ENCODE measurements at regions not wholly inside any gene's neighbourhood (a gene's known extent, or its start where the extent isn't known, plus 50 kb on each side); places are given as distances from the start of the nearest gene placed in this dataset.

DNA sequence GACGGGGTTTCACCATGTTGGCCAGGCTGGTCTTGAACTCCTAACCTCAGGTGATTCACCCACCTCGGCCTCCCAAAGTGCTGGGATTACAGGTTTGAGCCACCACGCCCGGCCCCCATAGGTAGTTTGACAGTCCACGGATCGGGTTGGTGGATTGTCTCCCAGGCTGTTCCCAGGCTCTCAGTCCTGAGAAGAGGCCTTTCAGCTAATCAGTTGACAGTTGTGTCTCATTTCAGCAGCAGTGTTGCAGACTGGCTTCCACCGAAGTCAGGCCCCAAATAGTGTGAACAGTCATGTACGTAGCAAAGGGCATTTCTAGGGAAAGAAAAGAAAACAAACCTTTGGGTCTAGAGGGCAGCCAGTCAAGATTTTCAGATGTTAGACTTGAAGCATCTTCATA is 102.4 kb upstream of the TLR3 start:
- Histone ChIP-seq H3K4me2 (no peak overlapping the region), H3K27ac (ENCODE audit: low read depth in 2 of 2, low read length in 1 of 2) (no peak overlapping the region), H3K36me3 (replicated peaks in 1 of 2; ENCODE audit: control insufficient read depth in 1 of 2, insufficient read depth in 2 of 2, low read length in 1 of 2) (no peaks in the 10 kb centered on the region), H3K9ac (no peak overlapping the region), H3K9me3 (no peaks in the 10 kb centered on the region), H3K4me3 (ENCODE audit: low read depth in 2 of 2, low read length in 1 of 2) (no peak overlapping the region), H3K27me3 (ENCODE audit: insufficient read depth) (no peaks in the 10 kb centered on the region; the same call in 1 of the 2 replicates), H3F3A (replicated peaks; ENCODE audit: insufficient read depth) (no peaks in the 10 kb centered on the region), H3K4me1 (ENCODE audit: control insufficient read depth in 1 of 2, insufficient read depth in 2 of 2, low read depth in 1 of 2, low read length in 1 of 2) (no peaks in the 10 kb centered on the region; a peak in 1 of 4 replicates), H2AFZ (ENCODE audit: low read depth) (no peak overlapping the region), H3K79me2 (ENCODE audit: insufficient read depth) (no peaks in the 10 kb centered on the region), H3K9me2 (no peaks in the 10 kb centered on the region), H4K20me1 (ENCODE audit: insufficient read depth) (no peaks in the 10 kb centered on the region)
- 75% methylated on average over 8 of the region's 8 CpGs for WGBS (ENCODE audit: low lambda C conversion rate)
- DNase-seq, result no peak
- TF ChIP-seq, protein P1, sequence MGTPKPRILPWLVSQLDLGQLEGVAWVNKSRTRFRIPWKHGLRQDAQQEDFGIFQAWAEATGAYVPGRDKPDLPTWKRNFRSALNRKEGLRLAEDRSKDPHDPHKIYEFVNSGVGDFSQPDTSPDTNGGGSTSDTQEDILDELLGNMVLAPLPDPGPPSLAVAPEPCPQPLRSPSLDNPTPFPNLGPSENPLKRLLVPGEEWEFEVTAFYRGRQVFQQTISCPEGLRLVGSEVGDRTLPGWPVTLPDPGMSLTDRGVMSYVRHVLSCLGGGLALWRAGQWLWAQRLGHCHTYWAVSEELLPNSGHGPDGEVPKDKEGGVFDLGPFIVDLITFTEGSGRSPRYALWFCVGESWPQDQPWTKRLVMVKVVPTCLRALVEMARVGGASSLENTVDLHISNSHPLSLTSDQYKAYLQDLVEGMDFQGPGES (IDR thresholded peaks at IDR 0.05; ENCODE audit: low read depth, low read length), result no peak
- TF ChIP-seq GATA2 (CRISPR knock-in tag; IDR thresholded peaks at IDR 0.05), result no peak
- TF ChIP-seq FOXJ3 (CRISPR knock-in tag; IDR thresholded peaks at IDR 0.05), result no peak
- TF ChIP-seq RXRA (IDR thresholded peaks at IDR 0.05; ENCODE audit: borderline replicate concordance, low read depth), result no peak
- no peak for TF ChIP-seq TEAD4 (IDR thresholded peaks at IDR 0.05; ENCODE audit: borderline replicate concordance, insufficient read depth)
- no peak for TF ChIP-seq EZH2phosphoT487 (IDR thresholded peaks at IDR 0.05; ENCODE audit: borderline replicate concordance, low read depth)
- TF ChIP-seq MEF2A (IDR thresholded peaks at IDR 0.05; ENCODE audit: borderline replicate concordance, low read depth), result no peak
- no peak for TF ChIP-seq NRF1 (IDR thresholded peaks at IDR 0.05; ENCODE audit: low read depth, low read length)
- TF ChIP-seq TAF1 (IDR thresholded peaks at IDR 0.05; ENCODE audit: borderline replicate concordance, low read depth, low read length), result no peak
- TF ChIP-seq USF1 (IDR thresholded peaks at IDR 0.05; ENCODE audit: borderline replicate concordance, low read depth), result no peak
- TF ChIP-seq, protein P2, sequence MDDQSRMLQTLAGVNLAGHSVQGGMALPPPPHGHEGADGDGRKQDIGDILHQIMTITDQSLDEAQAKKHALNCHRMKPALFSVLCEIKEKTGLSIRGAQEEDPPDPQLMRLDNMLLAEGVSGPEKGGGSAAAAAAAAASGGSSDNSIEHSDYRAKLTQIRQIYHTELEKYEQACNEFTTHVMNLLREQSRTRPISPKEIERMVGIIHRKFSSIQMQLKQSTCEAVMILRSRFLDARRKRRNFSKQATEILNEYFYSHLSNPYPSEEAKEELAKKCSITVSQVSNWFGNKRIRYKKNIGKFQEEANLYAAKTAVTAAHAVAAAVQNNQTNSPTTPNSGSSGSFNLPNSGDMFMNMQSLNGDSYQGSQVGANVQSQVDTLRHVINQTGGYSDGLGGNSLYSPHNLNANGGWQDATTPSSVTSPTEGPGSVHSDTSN (IDR thresholded peaks at IDR 0.05), result no peak
- no peak for TF ChIP-seq TCF12 (IDR thresholded peaks at IDR 0.05)
- TF ChIP-seq NFIC (IDR thresholded peaks at IDR 0.05; ENCODE audit: borderline replicate concordance), result no peak
- TF ChIP-seq, protein P3, sequence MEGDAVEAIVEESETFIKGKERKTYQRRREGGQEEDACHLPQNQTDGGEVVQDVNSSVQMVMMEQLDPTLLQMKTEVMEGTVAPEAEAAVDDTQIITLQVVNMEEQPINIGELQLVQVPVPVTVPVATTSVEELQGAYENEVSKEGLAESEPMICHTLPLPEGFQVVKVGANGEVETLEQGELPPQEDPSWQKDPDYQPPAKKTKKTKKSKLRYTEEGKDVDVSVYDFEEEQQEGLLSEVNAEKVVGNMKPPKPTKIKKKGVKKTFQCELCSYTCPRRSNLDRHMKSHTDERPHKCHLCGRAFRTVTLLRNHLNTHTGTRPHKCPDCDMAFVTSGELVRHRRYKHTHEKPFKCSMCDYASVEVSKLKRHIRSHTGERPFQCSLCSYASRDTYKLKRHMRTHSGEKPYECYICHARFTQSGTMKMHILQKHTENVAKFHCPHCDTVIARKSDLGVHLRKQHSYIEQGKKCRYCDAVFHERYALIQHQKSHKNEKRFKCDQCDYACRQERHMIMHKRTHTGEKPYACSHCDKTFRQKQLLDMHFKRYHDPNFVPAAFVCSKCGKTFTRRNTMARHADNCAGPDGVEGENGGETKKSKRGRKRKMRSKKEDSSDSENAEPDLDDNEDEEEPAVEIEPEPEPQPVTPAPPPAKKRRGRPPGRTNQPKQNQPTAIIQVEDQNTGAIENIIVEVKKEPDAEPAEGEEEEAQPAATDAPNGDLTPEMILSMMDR (IDR thresholded peaks at IDR 0.05), result no peak
- no peak for TF ChIP-seq MXI1 (IDR thresholded peaks at IDR 0.05; ENCODE audit: low read depth, low read length)
- TF ChIP-seq, protein P4, sequence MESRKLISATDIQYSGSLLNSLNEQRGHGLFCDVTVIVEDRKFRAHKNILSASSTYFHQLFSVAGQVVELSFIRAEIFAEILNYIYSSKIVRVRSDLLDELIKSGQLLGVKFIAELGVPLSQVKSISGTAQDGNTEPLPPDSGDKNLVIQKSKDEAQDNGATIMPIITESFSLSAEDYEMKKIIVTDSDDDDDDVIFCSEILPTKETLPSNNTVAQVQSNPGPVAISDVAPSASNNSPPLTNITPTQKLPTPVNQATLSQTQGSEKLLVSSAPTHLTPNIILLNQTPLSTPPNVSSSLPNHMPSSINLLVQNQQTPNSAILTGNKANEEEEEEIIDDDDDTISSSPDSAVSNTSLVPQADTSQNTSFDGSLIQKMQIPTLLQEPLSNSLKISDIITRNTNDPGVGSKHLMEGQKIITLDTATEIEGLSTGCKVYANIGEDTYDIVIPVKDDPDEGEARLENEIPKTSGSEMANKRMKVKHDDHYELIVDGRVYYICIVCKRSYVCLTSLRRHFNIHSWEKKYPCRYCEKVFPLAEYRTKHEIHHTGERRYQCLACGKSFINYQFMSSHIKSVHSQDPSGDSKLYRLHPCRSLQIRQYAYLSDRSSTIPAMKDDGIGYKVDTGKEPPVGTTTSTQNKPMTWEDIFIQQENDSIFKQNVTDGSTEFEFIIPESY (IDR thresholded peaks at IDR 0.05; ENCODE audit: borderline replicate concordance, low read depth), result no peak
- no peak for TF ChIP-seq FOXM1 (IDR thresholded peaks at IDR 0.05; ENCODE audit: low read depth)
- POLR2A ChIA-PET, result no interaction called here
- CTCF ChIA-PET, result interaction anchor here (1.2 kb wide), 1 partner anchor 55 kb away, joined by 4 read pairs; no protein-coding TSS in a partner anchor
